IPS-20b (cell line): ENCODE measurements at regions not wholly inside any gene's neighbourhood (a gene's known extent, or its start where the extent isn't known, plus 50 kb on each side); places are given as distances from the start of the nearest gene placed in this dataset.

Experiments
- H3K27ac ChIP-seq: one replicate; pipeline ENCODE4 v1.5.1; 2013; ENCODE audit warnings: low read length
- H3K27me3 ChIP-seq: 2 replicates; pipeline ENCODE4 v1.6.1; 2013; ENCODE audit warnings: mild to moderate bottlenecking, low read length, inconsistent platforms; ENCODE audit not compliant: insufficient read depth
- H3K36me3 ChIP-seq: 2 replicates; pipeline ENCODE4 v1.6.1; 2013; ENCODE audit warnings: low read depth, mild to moderate bottlenecking, inconsistent platforms, low read length, moderate library complexity; ENCODE audit not compliant: insufficient read depth
- H3K4me1 ChIP-seq: 2 replicates; pipeline ENCODE4 v1.6.1; 2013; ENCODE audit warnings: mild to moderate bottlenecking, control low read depth, inconsistent platforms, low read length, moderate library complexity; ENCODE audit not compliant: insufficient read depth
- H3K4me3 ChIP-seq: 2 replicates; pipeline ENCODE4 v1.5.1; 2013; ENCODE audit warnings: mild to moderate bottlenecking, low read length, inconsistent platforms
- H3K9ac ChIP-seq: 2 replicates; pipeline ENCODE4 v1.6.1; 2013; ENCODE audit warnings: low read depth, mild to moderate bottlenecking, inconsistent platforms, low read length, moderate library complexity
- H3K9me3 ChIP-seq: 2 replicates; pipeline ENCODE4 v1.6.1; 2013; ENCODE audit warnings: mild to moderate bottlenecking, low read depth, low read length, inconsistent platforms; ENCODE audit not compliant: insufficient read depth

DNA sequence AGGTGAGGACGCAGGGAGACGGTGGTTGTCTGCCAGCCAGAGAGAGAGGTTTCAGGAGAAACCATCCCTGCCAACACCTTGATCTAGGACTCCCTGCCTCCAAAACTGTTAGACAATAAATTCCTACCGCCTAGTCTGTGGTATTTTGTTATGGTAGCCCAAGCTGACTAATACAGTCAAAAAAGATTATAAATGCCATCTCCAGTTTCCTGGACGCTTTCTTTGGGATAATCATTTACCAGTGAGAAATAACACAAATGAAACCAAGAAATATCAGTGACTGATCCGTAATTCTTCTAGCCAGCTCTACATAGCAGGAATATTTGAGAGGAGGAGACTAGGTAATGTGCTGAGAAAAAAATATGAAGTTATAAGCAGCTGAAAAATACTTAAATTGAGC lies 707.8 kb upstream of the LMCD1 start:
- Histone ChIP-seq H3K4me3 (no peak overlapping the region), H3K27ac (no peak overlapping the region), H3K9ac (no peak overlapping the region), H3K9me3 (no peaks in the 10 kb centered on the region; the same call in 1 of the 2 replicates), H3K36me3 (no peaks in the 10 kb centered on the region), H3K4me1 (peaks cover 16% of the 10 kb centered on the region; the same call in 1 of the 2 replicates), H3K27me3 (no peaks in the 10 kb centered on the region)

DNA sequence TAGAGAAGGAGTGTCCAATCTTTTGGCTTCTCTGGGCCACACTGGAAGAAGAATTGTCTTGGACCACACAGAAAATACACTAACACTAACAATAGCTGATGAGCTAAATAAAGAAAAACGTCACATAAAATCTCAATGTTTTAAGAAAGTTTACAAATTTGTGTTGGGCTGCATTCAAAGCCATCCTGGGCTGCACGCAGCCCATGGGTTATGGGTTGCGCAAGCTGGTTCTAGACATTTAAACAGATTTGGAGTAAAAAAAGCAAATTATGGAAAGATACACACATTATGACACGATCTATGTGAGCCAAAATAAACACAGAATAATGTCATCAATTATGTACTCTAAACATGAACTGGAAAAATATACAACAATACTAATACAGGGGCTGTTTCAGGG lies 703.3 kb upstream of the LMCD1 start:
- H3K4me3 ChIP-seq = no peak overlapping the region
- H3K36me3 ChIP-seq = no peaks in the 10 kb centered on the region
- no peaks in the 10 kb centered on the region for H3K27me3 ChIP-seq
- H3K27ac ChIP-seq = no peak overlapping the region
- H3K9ac ChIP-seq = no peak overlapping the region
- H3K9me3 ChIP-seq = no peaks in the 10 kb centered on the region
- H3K4me1 ChIP-seq = no peaks in the 10 kb centered on the region

DNA sequence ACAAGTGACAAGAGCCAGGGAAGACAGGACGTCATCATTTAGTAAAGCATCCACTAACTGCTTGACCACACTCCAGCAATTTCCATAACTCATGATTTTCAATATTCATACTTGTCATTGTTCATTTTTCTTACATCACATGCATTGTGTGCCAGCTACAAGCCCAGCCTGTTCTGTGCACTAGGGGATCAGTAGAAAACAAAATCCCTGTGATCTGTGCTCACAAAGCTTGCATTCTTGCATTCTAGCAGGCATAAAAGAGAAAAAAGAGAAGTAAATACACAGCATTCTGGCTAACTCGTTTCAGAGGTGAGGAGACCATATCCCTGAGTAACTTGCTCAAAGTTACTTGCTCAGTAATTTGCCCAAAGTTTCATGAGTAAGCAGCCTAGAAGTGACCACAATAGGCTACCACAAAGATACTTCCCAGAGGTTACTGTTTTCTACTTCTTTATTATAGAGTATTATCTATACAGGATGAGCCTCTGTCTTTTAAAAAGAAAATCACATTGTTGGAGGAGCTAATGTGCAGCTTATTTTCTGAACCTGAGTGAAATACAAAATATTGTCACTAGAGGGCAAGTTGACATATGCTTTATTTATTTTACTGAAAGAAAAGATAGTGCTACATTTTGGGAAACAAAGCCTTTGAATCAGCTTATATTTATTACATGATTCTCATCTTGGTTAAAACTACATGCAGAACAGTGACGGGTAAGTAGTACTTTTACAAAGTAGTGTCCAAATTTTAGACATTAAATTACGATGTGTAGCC lies 701.4 kb upstream of the LMCD1 start:
- no peaks in the 10 kb centered on the region for H3K9me3 ChIP-seq
- no peak overlapping the region for H3K27ac ChIP-seq
- no peak overlapping the region for H3K4me3 ChIP-seq
- no peaks in the 10 kb centered on the region for H3K4me1 ChIP-seq
- no peak overlapping the region for H3K9ac ChIP-seq
- no peaks in the 10 kb centered on the region for H3K36me3 ChIP-seq
- no peaks in the 10 kb centered on the region for H3K27me3 ChIP-seq

DNA sequence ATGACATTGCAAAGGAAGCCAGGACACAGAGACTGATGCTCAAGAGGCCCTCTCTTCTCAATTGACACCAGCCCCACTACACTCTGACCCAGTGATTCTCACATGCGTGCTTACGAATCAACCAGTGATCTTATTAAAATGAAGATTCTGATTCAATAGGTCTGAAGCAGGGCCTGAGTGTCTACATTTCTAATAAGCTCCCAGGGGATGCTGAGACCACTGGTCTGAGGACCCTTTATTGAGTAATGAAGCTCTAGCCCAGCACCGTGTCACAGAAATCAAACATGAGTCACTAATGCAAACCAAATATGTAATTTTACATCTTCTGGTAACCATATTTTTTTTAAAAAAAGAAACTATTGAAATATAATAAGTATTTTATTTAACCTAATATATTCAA lies 689.1 kb upstream of the LMCD1 start:
- Histone ChIP-seq H3K4me1 (0 out of 2 replicates have a peak, but pooled peaks cover 3% of the 10 kb centered on the region), H3K27ac (no peak overlapping the region), H3K9ac (no peak overlapping the region), H3K9me3 (peaks cover 7% of the 10 kb centered on the region), H3K4me3 (no peak overlapping the region), H3K27me3 (no peaks in the 10 kb centered on the region), H3K36me3 (no peaks in the 10 kb centered on the region)

DNA sequence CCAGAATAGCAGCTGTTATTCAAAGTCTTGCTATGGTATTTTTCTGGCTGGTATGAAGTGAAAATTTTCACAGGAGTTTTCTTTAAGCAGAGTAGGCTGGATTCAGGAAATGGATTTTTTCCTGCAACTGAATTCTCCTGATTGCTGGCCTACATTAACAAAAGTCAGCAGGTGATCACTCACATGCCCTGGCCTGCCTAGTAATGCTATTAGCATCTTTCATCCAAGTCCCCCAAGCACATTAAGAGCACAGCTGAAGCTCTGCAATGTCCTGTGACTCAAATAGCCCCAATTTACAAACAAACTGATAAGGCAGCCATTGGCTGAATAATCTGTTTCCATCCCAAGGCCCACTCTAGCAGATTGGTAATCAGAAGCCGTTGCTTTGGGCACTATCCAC lies 688.3 kb upstream of the LMCD1 start:
- H3K27ac ChIP-seq = no peak overlapping the region
- peaks cover 7% of the 10 kb centered on the region for H3K9me3 ChIP-seq
- no peaks in the 10 kb centered on the region for H3K27me3 ChIP-seq
- H3K9ac ChIP-seq = no peak overlapping the region
- no peaks in the 10 kb centered on the region for H3K36me3 ChIP-seq
- no peak overlapping the region for H3K4me3 ChIP-seq
- H3K4me1 ChIP-seq = 0 out of 2 replicates have a peak, but pooled peaks cover 3% of the 10 kb centered on the region

DNA sequence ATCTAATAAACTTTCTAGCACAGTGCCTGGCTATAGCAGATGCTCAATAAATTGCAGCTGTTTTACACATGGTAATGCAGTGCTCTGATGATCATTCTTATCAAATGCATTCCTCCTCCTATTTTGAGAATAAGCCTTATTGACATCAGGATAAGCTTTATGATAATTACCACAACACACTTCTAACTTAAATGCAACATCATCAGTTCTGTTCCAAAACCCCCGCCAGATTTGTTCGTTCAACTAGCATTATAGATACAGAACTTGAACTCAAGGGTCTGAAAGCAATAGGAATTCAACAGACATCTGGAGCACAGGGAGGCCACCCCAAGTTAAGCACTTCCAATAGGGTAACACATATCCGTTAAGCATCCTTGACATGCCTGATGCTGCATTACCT lies 684.4 kb upstream of the LMCD1 start:
- 0 out of 2 replicates have a peak, but pooled peaks cover 3% of the 10 kb centered on the region for H3K4me1 ChIP-seq
- no peaks in the 10 kb centered on the region for H3K27me3 ChIP-seq
- H3K9ac ChIP-seq = no peak overlapping the region
- H3K9me3 ChIP-seq = no peaks in the 10 kb centered on the region
- H3K27ac ChIP-seq = no peak overlapping the region
- no peaks in the 10 kb centered on the region for H3K36me3 ChIP-seq
- H3K4me3 ChIP-seq = no peak overlapping the region

DNA sequence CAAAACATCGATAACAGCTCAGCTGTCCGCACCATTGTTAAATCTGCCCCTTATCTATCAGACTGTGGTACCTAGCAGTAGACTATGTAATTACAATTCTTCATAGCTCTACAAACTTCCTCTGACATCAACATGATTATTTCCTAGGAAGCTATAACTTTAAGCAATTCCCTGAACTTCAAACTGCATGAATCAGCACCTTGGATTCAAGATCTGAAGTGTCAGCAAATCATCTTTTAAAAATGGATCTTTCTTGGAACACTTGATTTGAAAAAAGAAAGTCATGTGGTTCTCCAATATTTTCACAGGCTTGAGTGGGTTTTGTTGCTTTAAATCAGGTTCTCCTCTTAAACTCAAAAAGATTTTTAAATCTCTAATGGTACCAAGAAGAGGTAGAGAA lies 680.7 kb upstream of the LMCD1 start:
- Histone ChIP-seq H3K9ac (no peak overlapping the region), H3K27ac (no peak overlapping the region), H3K36me3 (no peaks in the 10 kb centered on the region), H3K9me3 (peaks cover 12% of the 10 kb centered on the region; the same call in 1 of the 2 replicates), H3K4me3 (no peak overlapping the region), H3K4me1 (no peaks in the 10 kb centered on the region), H3K27me3 (no peaks in the 10 kb centered on the region)

DNA sequence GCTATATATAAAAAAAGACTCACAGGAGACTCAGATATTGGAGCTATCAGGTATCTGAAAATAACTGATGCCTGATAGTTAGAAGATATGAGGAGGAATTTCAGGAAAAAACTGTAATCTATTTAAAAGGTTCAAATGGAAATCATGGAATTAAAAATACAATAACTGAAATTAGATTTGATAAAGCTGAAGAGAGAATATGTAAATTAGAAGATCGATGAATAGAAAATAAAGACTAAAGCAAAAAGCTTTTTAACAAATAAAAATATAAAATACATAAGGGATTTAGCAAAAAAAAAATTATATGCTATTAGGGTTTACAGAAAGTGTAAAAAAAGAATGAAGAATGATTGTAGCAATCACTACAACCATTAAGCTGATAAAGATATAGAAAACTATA lies 679.8 kb upstream of the LMCD1 start:
- no peak overlapping the region for H3K4me3 ChIP-seq
- H3K36me3 ChIP-seq = no peaks in the 10 kb centered on the region
- H3K4me1 ChIP-seq = no peaks in the 10 kb centered on the region
- no peak overlapping the region for H3K27ac ChIP-seq
- H3K9ac ChIP-seq = no peak overlapping the region
- peaks cover 12% of the 10 kb centered on the region; the same call in 1 of the 2 replicates for H3K9me3 ChIP-seq
- no peaks in the 10 kb centered on the region for H3K27me3 ChIP-seq

DNA sequence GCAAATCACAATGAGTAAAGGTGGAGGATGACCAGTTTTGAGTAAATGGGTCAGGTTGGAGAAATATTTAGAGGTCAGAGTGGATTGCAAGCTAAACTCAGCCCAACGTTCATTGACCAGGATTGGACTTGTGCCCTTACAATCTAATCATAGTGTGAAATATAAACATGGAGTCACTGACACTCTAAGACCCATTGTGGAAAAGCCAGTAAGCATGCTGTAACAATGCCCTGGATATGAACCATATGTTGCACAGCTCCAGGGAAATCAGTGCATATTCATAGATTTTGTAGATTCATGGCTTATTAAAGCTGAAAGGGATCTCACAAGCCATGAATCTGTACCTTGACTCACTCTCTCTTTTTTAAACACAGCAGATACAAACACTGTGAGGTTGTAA lies 660.2 kb upstream of the LMCD1 start:
- Histone ChIP-seq H3K27ac (no peak overlapping the region), H3K9me3 (no peaks in the 10 kb centered on the region), H3K4me1 (no peaks in the 10 kb centered on the region), H3K36me3 (no peaks in the 10 kb centered on the region), H3K4me3 (no peak overlapping the region), H3K9ac (no peak overlapping the region), H3K27me3 (no peaks in the 10 kb centered on the region)

DNA sequence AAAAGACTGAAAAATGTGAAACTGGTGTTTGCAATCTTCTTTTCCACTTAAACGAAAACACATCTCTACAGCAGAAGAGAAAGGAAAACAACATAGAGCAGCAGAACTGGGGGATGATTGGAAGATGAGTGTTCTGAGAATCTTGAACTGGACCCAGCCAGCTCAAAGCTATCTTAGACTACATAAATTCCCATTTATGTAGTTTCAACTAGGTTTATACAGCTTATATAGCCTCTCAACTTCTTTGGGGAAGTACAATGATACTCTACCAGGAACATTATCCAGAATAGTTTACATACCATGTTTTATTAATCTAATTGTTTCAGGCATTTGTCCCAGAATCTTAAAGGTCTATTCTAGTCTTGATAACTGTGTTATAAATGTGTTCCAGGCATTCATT lies 658.2 kb upstream of the LMCD1 start:
- Histone ChIP-seq H3K27ac (no peak overlapping the region), H3K9me3 (no peaks in the 10 kb centered on the region), H3K4me3 (no peak overlapping the region), H3K9ac (no peak overlapping the region), H3K36me3 (no peaks in the 10 kb centered on the region), H3K27me3 (no peaks in the 10 kb centered on the region), H3K4me1 (0 out of 2 replicates have a peak, but pooled peaks cover 3% of the 10 kb centered on the region)

DNA sequence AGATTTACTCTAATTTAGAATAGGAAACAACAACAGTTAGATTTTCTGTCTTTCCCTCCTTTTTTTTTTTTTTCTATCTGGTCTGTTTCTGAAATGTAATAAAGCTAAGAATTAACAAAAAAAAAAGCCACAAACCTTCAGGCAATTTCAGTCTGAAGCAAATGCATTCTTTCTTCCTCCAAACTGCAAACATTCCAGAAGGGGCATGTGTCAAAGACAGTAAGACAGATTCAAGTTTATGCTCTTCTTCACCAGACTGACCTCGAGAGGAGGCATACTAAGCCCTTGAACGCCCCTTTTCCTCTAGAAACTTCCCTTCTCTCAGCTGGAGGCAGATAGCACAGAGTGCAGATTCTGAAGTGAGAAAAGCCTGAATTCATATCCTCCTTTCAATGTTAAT lies 654.6 kb upstream of the LMCD1 start:
- Histone ChIP-seq H3K36me3 (no peaks in the 10 kb centered on the region), H3K27ac (no peak overlapping the region), H3K27me3 (no peaks in the 10 kb centered on the region), H3K4me3 (no peak overlapping the region), H3K9ac (no peak overlapping the region), H3K9me3 (no peaks in the 10 kb centered on the region), H3K4me1 (0 out of 2 replicates have a peak, but pooled peaks cover 3% of the 10 kb centered on the region)

DNA sequence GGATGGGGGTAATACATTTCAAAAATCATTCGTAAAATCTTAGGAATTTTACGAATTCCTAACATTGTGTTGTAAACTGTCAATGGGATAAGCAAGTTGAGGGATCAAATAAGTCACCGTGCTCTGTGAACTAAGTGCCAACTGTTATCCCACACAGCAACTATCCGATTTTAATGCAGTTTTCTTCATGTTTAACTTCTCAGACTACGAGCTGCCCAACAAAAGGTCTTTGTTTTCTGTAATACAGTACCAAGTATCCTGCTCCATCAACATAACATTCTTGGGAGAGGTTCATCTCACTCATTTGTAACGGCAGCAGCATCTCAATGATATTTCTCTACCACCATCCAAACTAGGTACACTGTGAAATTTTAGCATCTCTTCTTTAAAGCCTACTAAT lies 654.1 kb upstream of the LMCD1 start:
- Histone ChIP-seq H3K4me3 (no peak overlapping the region), H3K27me3 (no peaks in the 10 kb centered on the region), H3K27ac (no peak overlapping the region), H3K9me3 (no peaks in the 10 kb centered on the region), H3K4me1 (0 out of 2 replicates have a peak, but pooled peaks cover 3% of the 10 kb centered on the region), H3K9ac (no peak overlapping the region), H3K36me3 (no peaks in the 10 kb centered on the region)
